ENCODE measurements at regions not wholly inside any gene's neighbourhood (a gene's known extent, or its start where the extent isn't known, plus 50 kb on each side); places are given as distances from the start of the nearest gene placed in this dataset.

DNA sequence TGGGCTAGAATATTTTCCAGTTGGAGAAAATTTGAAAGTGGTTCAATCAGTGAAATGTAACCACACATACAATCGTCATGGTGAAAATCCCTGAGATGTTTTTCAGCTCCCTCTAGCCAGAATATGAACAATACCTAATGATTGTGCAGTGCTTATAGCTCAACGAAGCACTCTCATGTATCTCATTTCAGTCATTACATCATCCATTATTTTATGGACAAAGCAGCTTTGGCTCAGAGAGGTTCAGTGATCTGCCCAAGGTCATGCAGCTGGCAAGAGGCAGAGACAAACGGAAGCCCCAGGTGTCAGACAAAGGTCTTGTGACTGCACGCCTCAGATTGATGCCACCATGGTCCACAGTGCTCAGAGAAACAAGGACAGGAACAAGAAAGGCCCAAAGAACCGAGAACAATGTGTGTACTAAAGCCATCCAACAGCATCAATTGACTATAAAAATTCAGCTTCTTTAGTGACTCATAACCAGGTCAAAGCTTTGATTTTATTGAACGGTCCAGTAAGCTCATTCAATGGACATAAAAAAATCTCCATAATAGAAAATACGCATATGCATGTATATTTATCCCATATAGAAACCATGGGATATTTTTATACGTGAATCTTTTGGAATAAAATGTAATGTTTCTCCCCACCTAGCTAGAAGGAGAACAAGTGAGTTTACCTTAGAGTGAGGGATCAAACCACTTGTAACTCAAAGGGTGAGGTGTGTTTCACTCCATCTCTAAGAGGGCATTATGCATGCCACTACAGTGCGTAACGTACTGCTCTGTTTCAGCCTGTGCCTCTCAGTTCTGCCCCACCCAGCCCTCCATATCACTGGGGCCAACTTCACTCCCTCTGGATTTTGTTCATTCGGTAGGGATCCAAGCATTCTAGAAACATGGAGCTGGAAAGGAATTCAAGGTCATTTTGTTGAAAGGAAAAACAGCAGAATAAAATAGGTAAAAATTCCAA lies 141.8 kb downstream of the GRIN2B start:
- no peak for DNase-seq

- DNase-seq: no peak
Observed at GRCh38 chr12:13836099-13836498, 145.3 kb downstream of the GRIN2B start.

DNA sequence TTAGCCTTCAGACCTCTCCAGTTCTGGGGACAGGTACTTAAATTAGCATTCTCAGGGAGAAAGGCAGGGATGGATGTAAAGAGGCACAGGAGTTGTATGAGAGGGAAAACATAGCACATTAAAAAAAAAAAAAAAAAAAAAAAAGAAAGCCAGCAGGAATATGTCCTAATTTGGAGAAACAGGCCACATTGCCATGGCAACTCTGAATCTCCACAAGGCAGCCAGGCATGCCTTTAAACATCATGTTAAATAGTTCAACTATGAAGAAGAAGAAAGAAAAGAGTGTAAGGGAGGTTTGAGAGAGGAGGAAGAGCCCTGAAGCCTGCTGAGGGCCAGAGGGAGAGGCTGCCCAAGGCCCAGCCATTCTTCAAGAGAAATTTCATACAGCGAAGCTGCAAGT lies 145.8 kb downstream of the GRIN2B start:
- DNase-seq: no peak

GRCh38 chr12:13834241-13834640 lies 147.2 kb downstream of the GRIN2B start:
- DNase-seq: no peak

- DNase-seq: no peak
Observed at GRCh38 chr12:13817131-13817530, 164.3 kb downstream of the GRIN2B start.

GRCh38 chr12:13816394-13816793 lies 165.0 kb downstream of the GRIN2B start:
- DNase-seq: no peak

GRCh38 chr12:13812168-13812567 lies 169.2 kb downstream of the GRIN2B start:
- DNase-seq: no peak

- no peak for DNase-seq
Observed at GRCh38 chr12:13811061-13811460, 170.3 kb downstream of the GRIN2B start.

DNA sequence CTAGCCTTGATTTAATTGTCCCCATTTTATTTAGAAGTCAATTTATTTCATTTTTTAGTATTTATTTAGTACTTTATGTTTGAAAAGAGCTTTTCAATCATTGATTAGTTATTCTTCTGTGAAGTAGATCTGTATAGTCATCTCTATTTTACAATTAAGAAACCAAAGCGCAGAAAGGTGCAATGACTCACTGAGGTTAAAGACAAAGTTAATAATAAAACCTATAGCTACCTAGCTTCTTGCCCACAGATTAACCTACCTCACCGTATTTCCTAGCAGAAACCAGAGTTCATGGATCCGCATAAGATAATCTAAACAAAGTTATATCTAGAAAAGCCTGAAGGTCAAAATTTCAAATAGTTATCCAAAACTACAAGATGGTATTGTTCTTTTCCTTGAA lies 176.4 kb downstream of the GRIN2B start:
- DNase-seq: no peak

DNA sequence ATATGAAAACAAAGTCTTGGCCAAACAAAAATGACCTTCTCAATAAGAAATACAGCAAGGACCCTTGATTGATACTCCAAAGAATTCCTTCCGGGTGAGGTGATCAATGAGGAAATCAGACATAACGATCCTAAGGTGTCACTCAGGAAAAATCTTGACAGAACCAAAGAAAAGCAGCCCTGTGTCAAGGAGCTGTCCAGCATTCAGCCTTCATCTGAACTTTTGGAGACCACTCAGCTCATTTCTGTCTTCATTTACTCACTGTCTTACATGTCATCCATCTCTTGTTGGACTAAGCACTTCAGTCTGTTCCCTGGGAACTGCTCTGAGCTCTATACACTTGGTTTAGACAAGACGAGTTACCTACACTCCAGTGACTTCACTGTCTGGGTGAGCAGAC lies 179.9 kb downstream of the GRIN2B start:
- DNase-seq: no peak

GRCh38 chr12:13799574-13799973 lies 181.8 kb downstream of the GRIN2B start:
- no peak for DNase-seq

DNA sequence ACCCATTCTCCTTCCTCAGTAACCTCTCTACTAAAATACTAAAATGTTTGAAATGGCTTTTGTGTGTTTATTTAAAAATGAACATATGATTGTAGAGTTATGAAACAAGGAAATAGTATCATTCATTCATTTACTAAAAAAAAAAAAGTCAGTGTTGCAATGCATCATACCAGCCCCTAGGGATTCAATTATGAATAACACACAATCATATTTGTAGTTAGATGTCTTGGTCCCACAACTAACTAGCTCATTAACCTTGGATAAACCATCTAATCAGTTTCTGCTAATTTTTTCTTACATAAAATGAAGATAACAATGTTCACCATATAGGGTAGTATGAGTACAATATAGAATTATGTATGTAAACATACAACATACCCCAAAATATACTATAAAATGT lies 183.2 kb downstream of the GRIN2B start:
- no peak for DNase-seq

DNA sequence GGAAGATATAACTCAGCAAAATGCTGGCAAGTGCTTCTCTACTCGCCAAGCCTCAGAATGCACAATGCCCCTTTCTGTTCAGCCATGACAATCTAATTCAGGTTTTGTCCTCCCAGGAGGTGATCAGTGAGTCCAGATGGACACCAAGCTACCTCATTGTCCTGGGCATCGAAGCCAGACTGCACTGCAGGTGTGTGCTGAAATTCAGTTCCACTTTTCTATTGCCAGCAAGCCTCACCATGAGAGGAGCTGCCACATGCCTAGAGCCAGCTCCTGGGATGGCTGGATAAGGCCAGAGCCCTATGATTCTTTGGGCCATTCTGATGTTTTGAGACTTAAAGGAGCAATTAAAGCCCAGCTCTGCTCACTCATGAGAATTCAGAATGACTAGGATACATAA lies 186.7 kb downstream of the GRIN2B start:
- no peak for DNase-seq

GRCh38 chr12:13790317-13790716 lies 191.1 kb downstream of the GRIN2B start:
- DNase-seq: no peak

- DNase-seq: no peak
Observed at GRCh38 chr12:13788626-13789025, 192.8 kb downstream of the GRIN2B start.

- DNase-seq: no peak
Observed at GRCh38 chr12:13786646-13787045, 194.8 kb downstream of the GRIN2B start.

- DNase-seq: no peak
Observed at GRCh38 chr12:13784504-13784903, 196.9 kb downstream of the GRIN2B start.

GRCh38 chr12:13780453-13780852 lies 200.9 kb downstream of the GRIN2B start:
- DNase-seq: no peak

GRCh38 chr12:13777374-13777773 lies 204.0 kb downstream of the GRIN2B start:
- no peak for DNase-seq

GRCh38 chr12:13772264-13772663 lies 209.1 kb downstream of the GRIN2B start:
- no peak for DNase-seq

GRCh38 chr12:13770576-13770975 lies 210.8 kb downstream of the GRIN2B start:
- DNase-seq: no peak

DNA sequence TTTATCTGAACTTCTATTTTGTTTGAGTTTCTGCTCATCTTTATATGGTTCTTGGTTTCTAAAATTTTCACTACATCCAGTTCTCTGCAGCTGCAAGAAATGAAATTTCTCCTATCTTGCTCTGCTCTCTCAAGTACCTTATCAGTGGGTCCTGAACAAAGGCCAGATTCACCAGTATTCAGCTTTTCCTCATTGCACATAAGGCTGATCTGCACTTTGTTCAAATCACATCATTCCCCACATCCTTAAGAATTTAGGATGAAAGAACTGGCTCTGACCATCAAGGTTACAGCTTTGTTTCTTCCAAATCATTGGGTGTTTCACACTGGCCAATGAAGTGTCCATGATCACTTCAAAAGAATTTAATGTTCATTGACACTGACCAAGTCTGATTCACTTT lies 211.4 kb downstream of the GRIN2B start:
- DNase-seq: no peak

GRCh38 chr12:13769273-13769672 lies 212.1 kb downstream of the GRIN2B start:
- DNase-seq: no peak

DNA sequence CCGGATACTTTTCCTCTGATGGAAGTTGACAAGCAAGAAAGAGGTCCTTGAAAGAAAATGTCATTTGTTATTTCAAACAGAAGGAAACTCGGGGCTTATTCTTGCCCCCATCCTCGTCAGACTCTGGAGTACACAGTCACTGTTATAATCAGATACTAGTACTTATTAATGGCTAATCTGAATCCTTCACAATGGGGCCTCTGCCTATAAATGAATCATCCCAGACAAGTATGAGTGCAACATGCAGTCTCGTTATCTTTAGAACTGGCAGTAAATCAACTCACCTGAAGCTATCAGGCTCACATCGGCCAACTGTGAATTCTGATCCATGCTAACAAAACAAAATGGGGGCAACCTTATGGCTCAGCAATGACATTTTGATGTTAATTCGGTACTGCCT lies 216.7 kb downstream of the GRIN2B start:
- DNase-seq: no peak

- DNase-seq: no peak
Observed at GRCh38 chr12:13749389-13749788, 232.0 kb downstream of the GRIN2B start.
